Transverse colon (tissue), 4 donors: ENCODE measurements at regions not wholly inside any gene's neighbourhood (a gene's known extent, or its start where the extent isn't known, plus 50 kb on each side); places are given as distances from the start of the nearest gene placed in this dataset.

Source experiments
- DNase-seq: peaks from one replicate; pipeline ENCODE4 v3.0.0-alpha.2; 2019
- H3K27ac ChIP-seq, 4 donors: fragments of 200-600 bp; sonication (generic); 2 replicates each; pipeline ENCODE4 v1.5.1; 2016 to 2018; ENCODE audit warnings: inconsistent platforms in 4 of 4
- H3K27me3 ChIP-seq: fragments of 200-600 bp; sonication (generic); 2 replicates; pipeline ENCODE4 v1.5.1; 2017; ENCODE audit warnings: inconsistent platforms
- H3K36me3 ChIP-seq, 4 donors: fragments of 200-600 bp; sonication (generic); 2 replicates each; pipeline ENCODE4 v1.5.1; 2017 to 2019; ENCODE audit warnings: inconsistent platforms in 4 of 4
- H3K4me1 ChIP-seq, 4 donors: fragments of 200-600 bp; sonication (generic); 2 replicates each; pipeline ENCODE4 v1.5.1; 2017 to 2020; ENCODE audit warnings: inconsistent platforms in 4 of 4
- H3K4me3 ChIP-seq, 4 donors: fragments of 200-600 bp; sonication (generic); 1 replicate in 1 of 4; 2 replicates in 3 of 4; pipeline versions ENCODE4 v1.5.1 to v1.6.1; 2017 to 2019; ENCODE audit warnings: inconsistent platforms in 4 of 4
- H3K9me3 ChIP-seq, 2 donors: fragments of 200-600 bp; sonication (generic); 2 replicates each; pipeline ENCODE4 v1.5.1; 2017 to 2019; ENCODE audit warnings: inconsistent platforms in 2 of 2
- CTCF ChIP-seq, 5 experiments: fragments of 200-600 bp in 3 of 5; fragments of 450-650 bp in 2 of 5; sonication (generic) in 3 of 5; IDR thresholded peaks; 1 replicate in 2 of 5; 2 replicates in 3 of 5; pipeline ENCODE4 v1.5.1; 2016 to 2017; ENCODE audit warnings: antibody characterized with exemption in 5 of 5, inconsistent platforms in 3 of 5, mild to moderate bottlenecking in 2 of 5, moderate library complexity in 1 of 5
- EP300 ChIP-seq: sonication (generic); formaldehyde crosslinking; IDR thresholded peaks from one replicate; pipeline ENCODE4 v1.6.1; 2017; ENCODE audit warnings: antibody characterized with exemption, low read depth
- POLR2A ChIP-seq: fragments of 450-650 bp; IDR thresholded peaks from one replicate; pipeline ENCODE4 v1.6.1; 2016; ENCODE audit warnings: antibody characterized with exemption, mild to moderate bottlenecking, moderate library complexity
- POLR2AphosphoS5 ChIP-seq, 3 donors: sonication (generic); formaldehyde crosslinking; IDR thresholded peaks; one replicate each; pipeline ENCODE4 v1.6.1; 2016; ENCODE audit warnings: antibody characterized with exemption in 3 of 3
- WGBS, 2 donors: methylation state at CpG; one replicate each; pipeline ENCODE4 v1.1.5; 2018; ENCODE audit warnings: low coverage in 1 of 2; 5-methylcytosine and 5-hydroxymethylcytosine counted together
- in situ Hi-C, 4 donors: fragments of 200-750 bp; cut with MboI; loops; one replicate each; pipeline versions ENCODE4 v1.15.0 to v1.15.1; 2017; ENCODE audit warnings: low sequenced_read_pairs in 3 of 4, low pct_ligation_motif_present in 1 of 4, low pct_unique_long_range_greater_than_20kb in 1 of 4
- intact Hi-C: fragments of 100-400 bp; cut with DNase I; formaldehyde crosslinking; loops from one replicate; pipeline ENCODE4 v1.15.1; 2023; ENCODE audit warnings: low total_unique reads

GRCh38 chrX:68945603-68946228, 116.9 kb downstream of the EFNB1 start:
- no peaks in the 10 kb centered on the region for H3K36me3 ChIP-seq
- peaks cover 0 to 3% (median 1%) of the 10 kb centered on the region in 4 donors for H3K4me1 ChIP-seq
- intact Hi-C loops (no loop called here), in situ Hi-C loops (no loop called here)
- H3K27ac ChIP-seq: no peak overlapping the region
- TF ChIP-seq POLR2A (no peak), CTCF (IDR thresholded peaks at IDR 0.05) (peak in 3 of 5 experiments; percentile 9 to 18 (median 11)), POLR2AphosphoS5 (IDR thresholded peaks at IDR 0.05) (no peak), EP300 (no peak)
- H3K9me3 ChIP-seq: no peaks in the 10 kb centered on the region
- no peaks in the 10 kb centered on the region for H3K27me3 ChIP-seq
- DNase-seq: peak; percentile 12
- 71% methylated on average over 10 of the region's 10 CpGs; no CpG with 5 or more reads in 1 of the 2 donors for WGBS, 2 donors
- H3K4me3 ChIP-seq: no peak overlapping the region

GRCh38 chrX:68945081-68945602, 116.3 kb downstream of the EFNB1 start:
- no peak for DNase-seq
- H3K9me3 ChIP-seq: no peaks in the 10 kb centered on the region
- no peak overlapping the region for H3K4me3 ChIP-seq
- 79% methylated on average over 2 of the region's 2 CpGs; no CpG with 5 or more reads in 1 of the 2 donors for WGBS, 2 donors
- H3K27me3 ChIP-seq: no peaks in the 10 kb centered on the region
- in situ Hi-C loops: no loop called here
- H3K27ac ChIP-seq: no peak overlapping the region
- TF ChIP-seq EP300 (no peak), POLR2A (no peak), CTCF (IDR thresholded peaks at IDR 0.05) (no peak), POLR2AphosphoS5 (IDR thresholded peaks at IDR 0.05) (no peak)
- intact Hi-C loops: no loop called here
- peaks cover 0 to 3% (median 1%) of the 10 kb centered on the region in 4 donors for H3K4me1 ChIP-seq
- H3K36me3 ChIP-seq: no peaks in the 10 kb centered on the region

GRCh38 chrX:68944211-68944610, 115.4 kb downstream of the EFNB1 start:
- H3K4me3 ChIP-seq: no peak overlapping the region
- WGBS, 2 donors: 81% methylated on average over 2 of the region's 2 CpGs; no CpG with 5 or more reads in 1 of the 2 donors
- no peak overlapping the region for H3K27ac ChIP-seq
- no peak for DNase-seq
- peaks cover 0 to 3% (median 1%) of the 10 kb centered on the region in 4 donors for H3K4me1 ChIP-seq
- H3K36me3 ChIP-seq: no peaks in the 10 kb centered on the region
- H3K27me3 ChIP-seq: no peaks in the 10 kb centered on the region
- intact Hi-C loops (no loop called here), in situ Hi-C loops (no loop called here)
- TF ChIP-seq CTCF (IDR thresholded peaks at IDR 0.05) (no peak), POLR2A (no peak), POLR2AphosphoS5 (IDR thresholded peaks at IDR 0.05) (no peak), EP300 (no peak)
- H3K9me3 ChIP-seq: no peaks in the 10 kb centered on the region

GRCh38 chrX:68942840-68943239, 114.0 kb downstream of the EFNB1 start:
- Histone ChIP-seq H3K27me3 (no peaks in the 10 kb centered on the region), H3K4me3 (no peak overlapping the region), H3K36me3 (no peaks in the 10 kb centered on the region), H3K9me3 (no peaks in the 10 kb centered on the region), H3K27ac (no peak overlapping the region), H3K4me1 (peaks cover 0 to 3% (median 1%) of the 10 kb centered on the region in 4 donors)
- no peak for DNase-seq
- intact Hi-C loops (no loop called here), in situ Hi-C loops (no loop called here)
- TF ChIP-seq POLR2A: no peak
- no peak for TF ChIP-seq CTCF (IDR thresholded peaks at IDR 0.05)
- no peak for TF ChIP-seq EP300
- no peak for TF ChIP-seq POLR2AphosphoS5 (IDR thresholded peaks at IDR 0.05)
- WGBS, 2 donors: 89% methylated on average over 2 of the region's 2 CpGs; no CpG with 5 or more reads in 1 of the 2 donors
